NT2/D1 (cell line): ENCODE measurements at regions not wholly inside any gene's neighbourhood (a gene's known extent, or its start where the extent isn't known, plus 50 kb on each side); places are given as distances from the start of the nearest gene placed in this dataset.

Experiments used
- SUZ12 ChIP-seq: IDR thresholded peaks from 2 replicates; pipeline ENCODE4 v1.6.1; 2011; ENCODE audit not compliant: insufficient read length, insufficient read depth; ENCODE audit errors: extremely low read depth
- YY1 ChIP-seq: IDR thresholded peaks from 2 replicates; pipeline ENCODE4 v1.6.1; 2011; ENCODE audit not compliant: insufficient read length, insufficient read depth
- ZNF274 ChIP-seq: IDR thresholded peaks from 2 replicates; pipeline ENCODE4 v1.6.1; 2011; ENCODE audit warnings: mild to moderate bottlenecking, low read depth, low read length

GRCh38 chr20:40218316-40218969, 470.6 kb downstream of the MAFB start:
- TF ChIP-seq YY1: no peak
- no peak for TF ChIP-seq ZNF274
- TF ChIP-seq SUZ12: no peak
